SK-N-SH (cell line): ENCODE measurements at regions not wholly inside any gene's neighbourhood (a gene's known extent, or its start where the extent isn't known, plus 50 kb on each side); places are given as distances from the start of the nearest gene placed in this dataset.

Source experiments
- CTCF ChIA-PET: fragments of 300-600, 350-600 bp; formaldehyde crosslinking; extraction: SDS; loops from one replicate; lab custom pipeline; 2021; lab: Yijun Ruan, JAX
- POLR2A ChIA-PET: fragments of 350-600 bp; sonication (Branson Sonifier 250); formaldehyde crosslinking; extraction: SDS; loops from one replicate; lab custom pipeline; 2020; ENCODE audit warnings: antibody characterized with exemption, inconsistent platforms; lab: Yijun Ruan, JAX
- DNase-seq: peaks from one replicate; pipeline ENCODE4 v3.0.0; 2012
- H2AFZ ChIP-seq: fragments of 200-600 bp; sonication (generic); 2 replicates; pipeline ENCODE4 v1.8.1; 2016; ENCODE audit warnings: antibody characterized with exemption, mild to moderate bottlenecking, low read depth
- H3F3A ChIP-seq: fragments of 200-600 bp; sonication (generic); replicated peaks from 2 replicates; pipeline ENCODE3; 2016; ENCODE audit warnings: antibody characterized with exemption, mild to moderate bottlenecking; ENCODE audit not compliant: insufficient read depth
- H3K27ac ChIP-seq, 2 experiments: fragments of 200-500 bp in 1 of 2; fragments of 200-600 bp in 1 of 2; sonication (Bioruptor generic) in 1 of 2; sonication (generic), shearing (Covaris generic) in 1 of 2; 2 replicates each; pipeline versions ENCODE4 v1.5.1 to v1.6.1; 2014 to 2016; ENCODE audit warnings: low read depth in 2 of 2, inconsistent platforms in 1 of 2, low read length in 1 of 2, mild to moderate bottlenecking in 1 of 2, mixed read lengths in 1 of 2
- H3K27me3 ChIP-seq: fragments of 200-600 bp; sonication (generic), shearing (Covaris generic); 2 replicates; pipeline ENCODE4 v1.6.1; 2016; ENCODE audit warnings: mixed run types; ENCODE audit not compliant: insufficient read depth
- H3K36me3 ChIP-seq, 2 experiments: fragments of 200-500 bp in 1 of 2; fragments of 200-600 bp in 1 of 2; sonication (Bioruptor generic) in 1 of 2; sonication (generic) in 1 of 2; replicated peaks in 1 of 2; 2 replicates each; pipeline versions ENCODE3 to v1.5.1; 2014 to 2016; ENCODE audit warnings: low read length in 1 of 2, mild to moderate bottlenecking in 1 of 2; ENCODE audit not compliant: insufficient read depth in 2 of 2, control insufficient read depth in 1 of 2
- H3K4me1 ChIP-seq, 2 experiments: fragments of 200-500 bp in 1 of 2; fragments of 200-600 bp in 1 of 2; sonication (Bioruptor generic) in 1 of 2; sonication (generic), shearing (Covaris generic) in 1 of 2; 2 replicates each; pipeline versions ENCODE4 v1.5.1 to v1.6.1; 2014 to 2016; ENCODE audit warnings: low read depth in 1 of 2, low read length in 1 of 2, mixed run types in 1 of 2; ENCODE audit not compliant: insufficient read depth in 2 of 2, control insufficient read depth in 1 of 2
- H3K4me2 ChIP-seq: fragments of 200-600 bp; sonication (generic), shearing (Covaris generic); 2 replicates; pipeline ENCODE4 v1.6.1; 2017; ENCODE audit warnings: mixed run types
- H3K4me3 ChIP-seq, 2 experiments: fragments of 200-500 bp in 1 of 2; fragments of 200-600 bp in 1 of 2; sonication (Bioruptor generic) in 1 of 2; sonication (generic), shearing (Covaris generic) in 1 of 2; 2 replicates each; pipeline versions ENCODE4 v1.5.1 to v1.8.1; 2014 to 2016; ENCODE audit warnings: low read depth in 2 of 2, inconsistent platforms in 1 of 2, low read length in 1 of 2, mild to moderate bottlenecking in 1 of 2, mixed read lengths in 1 of 2, moderate library complexity in 1 of 2
- H3K79me2 ChIP-seq: fragments of 200-600 bp; sonication (generic); 2 replicates; pipeline ENCODE4 v1.8.1; 2017; ENCODE audit warnings: mild to moderate bottlenecking; ENCODE audit not compliant: insufficient read depth
- H3K9ac ChIP-seq: fragments of 200-600 bp; sonication (generic); 2 replicates; pipeline ENCODE4 v1.6.1; 2017; ENCODE audit warnings: mixed run types
- H3K9me2 ChIP-seq: fragments of 200-600 bp; sonication (generic); 2 replicates; pipeline ENCODE4 v1.6.1; 2017; ENCODE audit warnings: mixed run types
- H3K9me3 ChIP-seq: fragments of 200-600 bp; sonication (generic); 2 replicates; pipeline ENCODE4 v1.6.1; 2017; ENCODE audit warnings: mixed run types, mild to moderate bottlenecking, moderate library complexity
- H4K20me1 ChIP-seq: fragments of 200-600 bp; sonication (generic); 2 replicates; pipeline ENCODE4 v1.6.1; 2017; ENCODE audit warnings: mild to moderate bottlenecking, mixed run types; ENCODE audit not compliant: insufficient read depth
- CHD2 ChIP-seq: fragments of 150-350 bp; IDR thresholded peaks from 2 replicates; pipeline ENCODE4 v1.6.1; 2018; ENCODE audit warnings: low read length; ENCODE audit not compliant: partially characterized antibody
- ELF1 ChIP-seq: IDR thresholded peaks from 2 replicates; pipeline ENCODE4 v1.4.0; 2012
- EP300 ChIP-seq, 2 experiments: IDR thresholded peaks; 2 replicates each; pipeline versions ENCODE4 v1.4.0 to v1.6.1; 2012; ENCODE audit warnings: borderline replicate concordance in 1 of 2, low read depth in 1 of 2, low read length in 1 of 2
- FOSL2 ChIP-seq: IDR thresholded peaks from 2 replicates; pipeline ENCODE4 v1.4.0; 2012; ENCODE audit warnings: low read depth, mild to moderate bottlenecking, moderate library complexity, borderline replicate concordance
- FOXJ3 ChIP-seq: sonication (generic); formaldehyde crosslinking; IDR thresholded peaks from 2 replicates; pipeline ENCODE4 v1.5.1; 2020; ENCODE audit warnings: mild to moderate bottlenecking, missing genetic modification reagents
- IRF3 ChIP-seq: fragments of 150-350 bp; IDR thresholded peaks from 2 replicates; pipeline ENCODE4 v1.6.1; 2016; ENCODE audit warnings: mild to moderate bottlenecking, low read depth, low read length
- JUND ChIP-seq: IDR thresholded peaks from 2 replicates; pipeline ENCODE4 v1.4.0; 2012
- MXI1 ChIP-seq: IDR thresholded peaks from 2 replicates; pipeline ENCODE4 v1.6.1; 2012; ENCODE audit warnings: mild to moderate bottlenecking, low read depth, low read length, improper control_type of control experiment
- NRF1 ChIP-seq: IDR thresholded peaks from 2 replicates; pipeline ENCODE4 v1.6.1; 2012; ENCODE audit warnings: low read depth, mild to moderate bottlenecking, low read length
- POLR2AphosphoS5 ChIP-seq: IDR thresholded peaks from 2 replicates; pipeline ENCODE4 v1.6.1; 2012; ENCODE audit warnings: low read depth, low read length
- RCOR1 ChIP-seq: fragments of 150-350 bp; IDR thresholded peaks from 2 replicates; pipeline ENCODE4 v1.6.1; 2017; ENCODE audit warnings: antibody characterized with exemption, low read length
- REST ChIP-seq: IDR thresholded peaks from 2 replicates; pipeline ENCODE4 v1.6.1; 2012; ENCODE audit warnings: mild to moderate bottlenecking, low read depth, low read length, moderate library complexity
- RXRA ChIP-seq: IDR thresholded peaks from 2 replicates; pipeline ENCODE4 v1.4.0; 2012; ENCODE audit warnings: low read depth, mild to moderate bottlenecking, borderline replicate concordance
- SIN3A ChIP-seq: IDR thresholded peaks from 2 replicates; pipeline ENCODE4 v1.6.1; 2012; ENCODE audit warnings: low read depth, mild to moderate bottlenecking, low read length, moderate library complexity, borderline replicate concordance
- SMC3 ChIP-seq: IDR thresholded peaks from 2 replicates; pipeline ENCODE4 v1.6.1; 2012; ENCODE audit warnings: low read depth, low read length, improper control_type of control experiment
- TAF1 ChIP-seq: IDR thresholded peaks from 2 replicates; pipeline ENCODE4 v1.6.1; 2012; ENCODE audit warnings: low read depth, mild to moderate bottlenecking, low read length, moderate library complexity, borderline replicate concordance
- TCF12 ChIP-seq: IDR thresholded peaks from 2 replicates; pipeline ENCODE4 v1.4.0; 2012
- YY1 ChIP-seq: IDR thresholded peaks from 2 replicates; pipeline ENCODE4 v1.4.0; 2012; ENCODE audit warnings: low read depth, mild to moderate bottlenecking
- ZBTB33 ChIP-seq: IDR thresholded peaks from 2 replicates; pipeline ENCODE4 v1.4.0; 2012; ENCODE audit warnings: low read depth, borderline replicate concordance
- WGBS: methylation state at CpG from one replicate; pipeline ENCODE4 v1.1.6; 2017; ENCODE audit warnings: low lambda C conversion rate; 5-methylcytosine and 5-hydroxymethylcytosine counted together
- TF ChIP-seq, protein P1 (sequence below): IDR thresholded peaks from 2 replicates; pipeline ENCODE4 v1.4.0; 2012; ENCODE audit warnings: low read depth
- TF ChIP-seq, protein P2 (sequence below): fragments of 200-600 bp; sonication (generic); IDR thresholded peaks from 2 replicates; pipeline ENCODE4 v1.6.1; 2017; ENCODE audit warnings: antibody characterized with exemption, mild to moderate bottlenecking, moderate library complexity

DNA sequence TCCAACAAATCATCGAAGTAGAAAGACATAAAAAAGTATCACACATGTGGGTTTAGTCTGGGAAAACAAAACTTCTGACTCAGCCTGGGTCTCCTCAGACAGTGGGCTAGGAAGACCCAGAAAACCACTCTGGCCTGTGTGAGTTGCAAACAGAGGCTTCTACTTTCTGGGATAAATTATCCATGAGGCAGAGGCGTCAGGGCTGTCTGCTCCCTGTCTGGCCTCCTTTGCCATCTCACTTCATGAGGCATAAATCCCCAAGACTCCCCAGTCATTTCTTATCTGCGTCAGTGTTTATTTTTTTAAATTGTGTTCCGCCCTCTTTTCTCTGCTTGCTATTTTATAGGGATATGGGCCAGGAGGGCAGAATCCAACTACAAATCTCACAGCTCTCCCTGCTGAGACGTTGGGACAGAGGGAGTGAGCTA lies 80.6 kb upstream of the TRABD2B start:
- peaks cover 0 to 7% of the 10 kb centered on the region in 2 experiments; a peak in 1 of 4 replicates for H3K4me1 ChIP-seq
- H3F3A ChIP-seq = no peaks in the 10 kb centered on the region
- ChIA-PET CTCF (interaction anchor here (0.7 to 3.4 kb wide), 7 partner anchors 10 to 125 kb away, joined by 3 to 23 read pairs (median 3); partner anchors contain the start of gene TRABD2B), POLR2A (no interaction called here)
- no peaks in the 10 kb centered on the region; the same call in 1 of the 2 replicates for H3K27me3 ChIP-seq
- H3K4me3 ChIP-seq = no peak overlapping the region
- 22% methylated on average over 5 of the region's 5 CpGs for WGBS
- no peaks in the 10 kb centered on the region for H4K20me1 ChIP-seq
- TF ChIP-seq RXRA = no peak
- TF ChIP-seq POLR2AphosphoS5 = no peak
- TF ChIP-seq ELF1 = no peak
- no peak overlapping the region for H2AFZ ChIP-seq
- no peaks in the 10 kb centered on the region for H3K79me2 ChIP-seq
- no peaks in the 10 kb centered on the region for H3K36me3 ChIP-seq
- no peak overlapping the region for H3K9ac ChIP-seq
- no peaks in the 10 kb centered on the region for H3K9me3 ChIP-seq
- no peak overlapping the region for H3K27ac ChIP-seq
- no peak for DNase-seq
- no peaks in the 10 kb centered on the region for H3K9me2 ChIP-seq
- no peak overlapping the region for H3K4me2 ChIP-seq

DNA sequence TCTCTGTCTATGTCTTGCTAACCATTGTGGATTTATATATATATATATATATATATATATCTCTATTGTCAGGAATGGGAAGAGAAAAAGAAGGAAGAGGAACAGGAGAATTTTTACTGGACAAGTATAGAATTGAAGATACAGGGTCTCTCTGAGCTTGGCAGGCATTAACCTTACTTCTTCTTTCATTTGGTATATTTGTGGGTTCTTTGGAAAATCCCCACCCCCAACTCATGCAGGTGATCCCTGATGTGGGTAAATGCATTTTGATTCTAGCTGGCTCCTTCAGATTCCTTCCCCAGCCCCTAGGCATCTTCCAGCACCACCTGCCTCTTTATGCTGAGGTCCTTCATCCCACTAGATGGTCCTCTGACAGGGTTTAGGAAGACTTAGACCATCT lies 78.8 kb upstream of the TRABD2B start:
- no peaks in the 10 kb centered on the region for H3K36me3 ChIP-seq
- POLR2A ChIA-PET = no interaction called here
- no peaks in the 10 kb centered on the region for H4K20me1 ChIP-seq
- H3F3A ChIP-seq = no peaks in the 10 kb centered on the region
- TF ChIP-seq TCF12 (no peak), SMC3 (no peak), ELF1 (no peak), IRF3 (no peak), FOSL2 (no peak), TAF1 (no peak), EP300 (IDR thresholded peaks at IDR 0.05; ENCODE audit: borderline replicate concordance in 1 of 2, low read depth in 1 of 2, low read length in 1 of 2) (no peak), JUND (no peak), REST (no peak), NRF1 (no peak), ZBTB33 (no peak), YY1 (no peak), CHD2 (no peak), FOXJ3 (CRISPR knock-in tag) (no peak), POLR2AphosphoS5 (no peak), SIN3A (no peak), RCOR1 (no peak), MXI1 (no peak)
- TF ChIP-seq, protein P1, sequence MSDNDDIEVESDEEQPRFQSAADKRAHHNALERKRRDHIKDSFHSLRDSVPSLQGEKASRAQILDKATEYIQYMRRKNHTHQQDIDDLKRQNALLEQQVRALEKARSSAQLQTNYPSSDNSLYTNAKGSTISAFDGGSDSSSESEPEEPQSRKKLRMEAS = no peak
- TF ChIP-seq, protein P2, sequence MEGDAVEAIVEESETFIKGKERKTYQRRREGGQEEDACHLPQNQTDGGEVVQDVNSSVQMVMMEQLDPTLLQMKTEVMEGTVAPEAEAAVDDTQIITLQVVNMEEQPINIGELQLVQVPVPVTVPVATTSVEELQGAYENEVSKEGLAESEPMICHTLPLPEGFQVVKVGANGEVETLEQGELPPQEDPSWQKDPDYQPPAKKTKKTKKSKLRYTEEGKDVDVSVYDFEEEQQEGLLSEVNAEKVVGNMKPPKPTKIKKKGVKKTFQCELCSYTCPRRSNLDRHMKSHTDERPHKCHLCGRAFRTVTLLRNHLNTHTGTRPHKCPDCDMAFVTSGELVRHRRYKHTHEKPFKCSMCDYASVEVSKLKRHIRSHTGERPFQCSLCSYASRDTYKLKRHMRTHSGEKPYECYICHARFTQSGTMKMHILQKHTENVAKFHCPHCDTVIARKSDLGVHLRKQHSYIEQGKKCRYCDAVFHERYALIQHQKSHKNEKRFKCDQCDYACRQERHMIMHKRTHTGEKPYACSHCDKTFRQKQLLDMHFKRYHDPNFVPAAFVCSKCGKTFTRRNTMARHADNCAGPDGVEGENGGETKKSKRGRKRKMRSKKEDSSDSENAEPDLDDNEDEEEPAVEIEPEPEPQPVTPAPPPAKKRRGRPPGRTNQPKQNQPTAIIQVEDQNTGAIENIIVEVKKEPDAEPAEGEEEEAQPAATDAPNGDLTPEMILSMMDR = no peak
- H3K4me2 ChIP-seq = no peak overlapping the region
- H2AFZ ChIP-seq = no peak overlapping the region
- H3K9ac ChIP-seq = no peak overlapping the region
- DNase-seq = no peak
- CTCF ChIA-PET = interaction anchor here (0.5 to 3.4 kb wide), 4 partner anchors 14 to 489 kb away, joined by 3 to 23 read pairs (median 4); no protein-coding TSS in a partner anchor
- H3K9me2 ChIP-seq = no peaks in the 10 kb centered on the region
- H3K4me3 ChIP-seq = no peak overlapping the region
- H3K4me1 ChIP-seq = no peaks in the 10 kb centered on the region
- H3K27me3 ChIP-seq = no peaks in the 10 kb centered on the region
- no peaks in the 10 kb centered on the region for H3K79me2 ChIP-seq
- no peaks in the 10 kb centered on the region for H3K9me3 ChIP-seq
- no peak overlapping the region for H3K27ac ChIP-seq
